OCI-M1 (cell line): ENCODE measurements at regions not wholly inside any gene's neighbourhood (a gene's known extent, or its start where the extent isn't known, plus 50 kb on each side); places are given as distances from the start of the nearest gene placed in this dataset.
A peak's percentile ranks its signal among the peaks of the same experiment; 100 is the strongest.

ENCODE experiments used
- DNase-seq: peaks from one replicate; lab custom pipeline; 2025; lab: John Stamatoyannopoulos, UW

GRCh38 chr11:69393178-69393832, 88.2 kb upstream of the LINC01488 start:
- DNase-seq, result no peak

DNA sequence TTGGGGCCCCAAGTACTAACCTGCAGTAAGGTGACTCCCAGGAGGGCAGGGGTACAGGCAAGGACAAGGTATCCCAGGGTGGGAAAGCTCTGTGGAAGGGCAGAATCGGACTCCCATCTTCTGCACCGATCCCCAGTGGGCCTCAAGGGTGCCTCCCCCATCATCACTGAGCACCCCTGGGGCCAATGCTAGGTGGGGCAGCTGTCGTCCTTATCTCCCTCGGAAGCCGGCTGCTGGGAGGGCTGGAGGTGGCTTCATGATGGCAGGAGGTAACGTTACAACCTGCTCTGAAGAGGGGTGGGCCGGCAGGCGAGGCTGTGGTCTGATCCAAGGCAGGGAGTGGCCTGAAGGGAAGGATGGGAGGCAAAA, 87.6 kb upstream of the LINC01488 start:
- DNase-seq, result no peak

- DNase-seq, result no peak
Measured at GRCh38 chr11:69394234-69394868, 87.1 kb upstream of the LINC01488 start.

- DNase-seq, result peak; percentile 54
Measured at GRCh38 chr11:69394869-69395246, 86.6 kb upstream of the LINC01488 start.

GRCh38 chr11:69395287-69395686, 86.2 kb upstream of the LINC01488 start:
- no peak for DNase-seq

- no peak for DNase-seq
Measured at GRCh38 chr11:69396051-69396947, 85.2 kb upstream of the LINC01488 start.

DNA sequence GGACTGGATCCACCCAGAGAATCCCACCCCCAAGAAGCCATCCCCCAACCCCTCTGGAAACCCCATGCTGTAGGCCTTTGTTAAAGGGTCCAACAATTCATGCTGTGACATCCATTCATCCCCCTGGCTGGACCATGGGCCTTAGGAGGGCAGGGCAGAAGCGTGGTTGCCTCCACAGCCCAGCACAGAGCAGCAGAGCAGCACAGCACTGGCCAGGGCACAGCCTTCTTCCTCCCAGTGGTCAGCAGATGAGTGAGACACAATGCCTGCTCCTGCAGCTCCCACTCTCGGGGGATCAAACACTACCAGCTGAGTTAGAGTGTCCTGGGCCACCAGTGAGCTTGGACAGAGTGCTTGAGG, 84.5 kb upstream of the LINC01488 start:
- no peak for DNase-seq

- no peak for DNase-seq
Measured at GRCh38 chr11:69397732-69398131, 83.7 kb upstream of the LINC01488 start.

GRCh38 chr11:69398529-69399492, 82.7 kb upstream of the LINC01488 start:
- peak; percentile 66 for DNase-seq

- DNase-seq, result no peak
Measured at GRCh38 chr11:69400140-69400539, 81.3 kb upstream of the LINC01488 start.

DNA sequence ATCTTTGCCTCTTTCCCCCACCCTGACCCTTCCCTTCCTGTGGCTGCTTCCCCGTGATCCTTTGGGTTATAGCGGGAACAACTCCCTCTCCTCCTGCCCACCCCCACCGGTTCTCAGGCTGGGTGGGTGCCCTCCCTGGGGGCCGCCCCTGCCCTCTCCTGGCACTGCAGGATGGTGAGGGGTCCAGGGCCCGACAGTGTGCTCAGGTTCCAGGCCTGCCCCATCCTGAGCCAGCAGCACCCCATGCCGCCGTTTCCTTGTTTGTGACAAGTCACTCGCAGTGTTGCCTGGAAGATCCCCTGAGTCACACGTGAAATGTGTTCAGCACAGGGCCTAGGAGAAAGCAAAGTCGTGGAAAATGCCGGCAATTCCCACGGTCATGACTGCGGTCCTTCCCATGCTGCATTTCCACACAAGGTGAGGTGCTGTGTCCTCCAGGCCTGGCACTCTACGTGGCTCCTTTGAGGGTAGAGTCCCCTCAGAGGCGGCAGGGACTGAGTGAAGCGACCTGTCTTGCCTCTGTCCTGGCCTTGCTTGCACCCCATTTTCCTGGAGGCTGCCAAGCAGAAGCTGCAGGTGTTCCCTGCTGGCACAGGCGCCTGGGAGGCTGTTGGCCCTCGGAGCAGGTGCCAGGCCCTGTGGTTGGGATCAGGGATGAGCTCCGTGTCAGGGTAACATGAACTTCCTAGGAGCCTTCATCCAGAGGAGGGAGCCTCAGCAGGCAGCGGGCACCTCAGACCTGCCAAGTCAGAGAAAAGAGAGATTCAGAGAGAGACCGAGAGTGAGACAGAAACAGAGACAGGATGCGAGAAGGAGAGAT, 80.5 kb upstream of the LINC01488 start:
- no peak for DNase-seq

- DNase-seq, result peak; percentile 99
Measured at GRCh38 chr11:69401715-69402114, 79.7 kb upstream of the LINC01488 start.

- no peak for DNase-seq
Measured at GRCh38 chr11:69402251-69402887, 79.1 kb upstream of the LINC01488 start.

DNA sequence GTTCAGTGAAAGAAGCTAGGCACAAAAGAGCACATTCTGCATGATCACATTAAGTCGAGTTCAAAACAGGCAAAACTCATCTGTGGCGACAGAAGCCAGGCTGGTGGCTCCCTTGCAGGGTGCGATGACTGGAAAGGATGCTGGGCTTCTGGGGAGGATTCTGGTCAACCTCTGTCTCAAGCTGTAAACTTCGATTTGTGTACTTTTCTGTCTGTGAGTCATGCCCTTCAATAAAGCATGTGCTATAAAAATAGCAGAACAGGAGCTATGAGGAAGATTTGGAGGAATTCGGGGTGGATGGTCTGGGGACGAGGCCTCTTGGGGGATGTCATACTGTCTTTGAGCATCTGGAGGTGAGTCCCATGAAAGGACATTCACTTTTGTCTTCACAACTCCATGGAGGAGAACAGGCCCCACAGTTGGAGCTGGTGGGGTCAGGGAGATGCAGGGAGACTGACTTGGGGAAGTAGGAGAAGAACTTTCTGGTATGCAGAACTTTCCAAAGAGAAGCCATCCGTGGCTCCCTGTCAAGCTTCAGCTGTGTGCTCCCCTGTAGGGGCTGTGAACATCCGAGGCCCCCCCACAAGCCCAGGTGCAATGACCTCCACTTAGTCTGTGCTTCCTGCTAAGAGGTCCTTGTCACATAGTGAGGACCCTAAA, 77.8 kb upstream of the LINC01488 start:
- DNase-seq, result no peak

- no peak for DNase-seq
Measured at GRCh38 chr11:69406060-69406459, 75.4 kb upstream of the LINC01488 start.

GRCh38 chr11:69409812-69410645, 71.4 kb upstream of the LINC01488 start:
- DNase-seq, result peak; percentile 98

DNA sequence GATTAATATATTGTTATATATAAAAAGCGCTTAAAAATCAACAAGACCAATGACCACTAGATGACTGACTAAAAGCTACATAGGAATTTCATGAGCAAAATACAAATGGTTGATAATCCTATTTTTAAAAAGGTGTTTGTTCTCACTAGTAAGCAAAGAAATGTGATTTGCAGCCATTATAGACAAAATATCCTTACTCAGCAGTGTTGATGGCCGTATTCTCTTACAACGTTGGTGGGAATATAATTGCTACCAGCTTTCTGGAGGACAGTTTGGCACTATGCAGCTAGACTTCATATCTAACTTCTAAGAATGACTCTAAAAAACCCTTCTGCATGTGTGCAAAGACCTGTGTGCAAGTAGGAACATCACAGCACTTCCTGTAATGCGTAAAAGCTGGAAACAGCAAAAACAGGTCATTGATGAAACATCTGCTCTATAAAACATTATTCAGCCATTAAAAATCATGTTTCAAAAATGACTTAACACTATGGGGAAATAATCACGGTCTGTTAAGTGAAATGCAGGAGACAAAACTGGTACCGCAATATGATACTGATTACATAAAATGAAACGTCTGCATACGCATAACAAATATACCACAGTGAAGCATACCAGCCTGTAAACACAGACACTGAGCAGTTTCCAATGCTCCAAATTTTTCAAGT, 70.1 kb upstream of the LINC01488 start:
- no peak for DNase-seq

DNA sequence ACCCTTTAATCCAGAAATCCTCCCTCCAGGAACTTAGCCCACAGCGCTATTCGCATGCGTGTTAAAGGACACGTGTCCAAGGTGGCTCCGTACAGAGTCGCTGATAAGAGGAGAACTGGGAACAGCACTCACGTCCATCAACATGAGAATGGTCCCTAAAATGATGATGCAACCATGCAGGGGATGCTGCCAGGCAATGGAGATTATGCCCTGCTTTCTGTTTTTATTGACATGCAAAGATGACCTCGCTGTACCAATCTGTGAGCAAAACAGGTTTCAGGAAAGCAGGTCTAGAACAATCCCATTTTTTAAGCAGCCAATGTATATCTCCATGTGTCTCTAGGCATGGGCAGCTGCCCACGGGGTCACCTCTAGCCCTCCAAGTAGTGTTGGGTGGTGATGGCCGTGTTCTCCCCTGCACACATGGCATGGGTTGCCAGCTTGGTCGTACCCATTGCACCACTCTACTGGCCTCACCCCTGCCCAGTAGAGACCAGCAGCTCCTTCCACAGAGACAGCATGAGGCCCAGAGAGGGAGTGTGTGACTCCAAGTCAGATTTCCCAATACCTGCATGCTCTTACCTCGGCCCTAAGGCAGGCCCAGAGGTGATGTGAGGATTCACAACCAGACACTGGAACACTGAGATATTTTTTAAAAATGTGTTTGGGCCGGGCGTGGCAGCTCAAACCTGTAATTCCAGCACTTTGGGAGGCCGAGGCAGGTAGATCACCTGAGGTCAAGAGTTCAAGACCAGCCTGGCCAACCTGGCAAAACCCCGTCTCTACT, 68.3 kb upstream of the LINC01488 start:
- DNase-seq, result no peak
